ENCODE measurements at regions not wholly inside any gene's neighbourhood (a gene's known extent, or its start where the extent isn't known, plus 50 kb on each side); places are given as distances from the start of the nearest gene placed in this dataset.

DNA sequence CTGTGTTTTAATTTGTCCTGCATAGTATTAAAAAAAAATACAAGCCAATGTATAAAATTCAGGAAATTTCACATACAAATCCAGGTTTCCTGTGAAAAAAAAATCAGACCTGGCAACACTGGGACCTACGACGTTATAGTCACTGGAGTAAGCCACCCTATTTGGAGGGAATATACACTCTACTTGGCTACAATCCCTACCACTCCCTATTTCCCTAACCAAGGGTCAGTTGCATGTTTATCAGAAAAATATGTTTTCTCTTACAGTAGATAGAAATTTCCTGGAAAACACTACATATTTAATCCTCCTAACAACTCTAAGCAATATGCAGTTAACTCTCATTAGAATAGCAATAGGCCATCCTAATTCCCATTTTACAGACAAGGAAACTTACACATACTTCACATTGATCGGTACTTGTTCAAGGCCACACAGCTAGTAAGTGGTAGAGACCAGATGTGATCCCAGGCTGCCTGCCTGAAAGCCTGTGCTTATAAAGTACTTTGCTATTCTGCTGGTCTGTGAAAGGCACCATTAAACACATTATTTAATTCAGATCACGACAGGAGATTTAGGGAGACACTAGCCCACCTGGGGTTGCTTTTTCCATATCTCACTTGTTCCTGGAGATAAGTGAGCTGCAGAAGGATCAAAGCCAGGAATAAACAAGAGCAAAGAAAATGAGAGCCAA lies 70.8 kb downstream of the MFAP3 start:
- H3K4me2 ChIP-seq (replicated peaks; ENCODE audit: low read depth, low read length, poor library complexity, severe bottlenecking) = no peak overlapping the region

DNA sequence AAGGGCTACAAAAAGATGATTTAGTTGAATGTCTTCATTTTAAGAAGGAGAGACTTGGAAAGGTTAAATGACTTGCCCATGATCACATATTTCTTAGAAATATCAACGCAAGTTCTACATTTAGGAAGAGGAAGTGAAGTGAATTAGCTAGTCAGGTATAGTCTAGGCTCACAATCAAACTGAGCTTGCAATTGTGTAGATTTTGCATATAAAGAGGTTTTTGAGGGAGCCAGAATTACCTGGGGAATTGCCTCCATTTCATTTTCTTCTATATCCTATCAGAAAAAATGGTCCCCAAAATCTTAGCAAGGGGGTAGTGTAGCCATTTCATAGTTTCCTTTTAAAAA lies 71.3 kb downstream of the MFAP3 start:
- no peak for DNase-seq
- H3K27ac ChIP-seq (ENCODE audit: low read length in 2 of 2) = no peak overlapping the region
- H2AFZ ChIP-seq (ENCODE audit: insufficient read depth, low read depth, low read length, poor library complexity, severe bottlenecking) = no peak overlapping the region
- peaks cover 44% of the 10 kb centered on the region for H3K27me3 Mint-ChIP-seq
- no peak overlapping the region for H3K4me3 ChIP-seq (ENCODE audit: control extremely low read depth in 1 of 5, extremely low read depth in 1 of 5, insufficient read depth in 1 of 5, low read depth in 2 of 5, low read length in 4 of 5)
- no peaks in the 10 kb centered on the region for H3K36me3 ChIP-seq (replicated peaks in 1 of 2; ENCODE audit: control extremely low read depth in 1 of 2, control insufficient read depth in 1 of 2, extremely low read depth in 1 of 2, insufficient read depth in 2 of 2, low read length in 1 of 2)
- H3K27me3 ChIP-seq (replicated peaks in 1 of 4; ENCODE audit: control extremely low read depth in 1 of 4, control insufficient read depth in 3 of 4, insufficient read depth in 4 of 4, low read length in 3 of 4) = peaks cover 0 to 15% (median under 1%) of the 10 kb centered on the region in 4 experiments
- WGBS (ENCODE audit: insufficient coverage) = no CpG with 5 or more reads among the region's 1 CpG
- H3K4me1 Mint-ChIP-seq = no peaks in the 10 kb centered on the region
- H3K9me3 ChIP-seq (ENCODE audit: control extremely low read depth in 1 of 3, control insufficient read depth in 2 of 3, insufficient read depth in 1 of 3, low read length in 2 of 3) = no peaks in the 10 kb centered on the region
- intact Hi-C loops (cut with micrococcal nuclease) = no loop called here
- H3K27ac Mint-ChIP-seq = no peak overlapping the region
- TF ChIP-seq EZH2 (IDR thresholded peaks at IDR 0.05; ENCODE audit: borderline replicate concordance, insufficient read depth, low read depth, low read length, poor library complexity, severe bottlenecking) = no peak
- TF ChIP-seq, protein P1, sequence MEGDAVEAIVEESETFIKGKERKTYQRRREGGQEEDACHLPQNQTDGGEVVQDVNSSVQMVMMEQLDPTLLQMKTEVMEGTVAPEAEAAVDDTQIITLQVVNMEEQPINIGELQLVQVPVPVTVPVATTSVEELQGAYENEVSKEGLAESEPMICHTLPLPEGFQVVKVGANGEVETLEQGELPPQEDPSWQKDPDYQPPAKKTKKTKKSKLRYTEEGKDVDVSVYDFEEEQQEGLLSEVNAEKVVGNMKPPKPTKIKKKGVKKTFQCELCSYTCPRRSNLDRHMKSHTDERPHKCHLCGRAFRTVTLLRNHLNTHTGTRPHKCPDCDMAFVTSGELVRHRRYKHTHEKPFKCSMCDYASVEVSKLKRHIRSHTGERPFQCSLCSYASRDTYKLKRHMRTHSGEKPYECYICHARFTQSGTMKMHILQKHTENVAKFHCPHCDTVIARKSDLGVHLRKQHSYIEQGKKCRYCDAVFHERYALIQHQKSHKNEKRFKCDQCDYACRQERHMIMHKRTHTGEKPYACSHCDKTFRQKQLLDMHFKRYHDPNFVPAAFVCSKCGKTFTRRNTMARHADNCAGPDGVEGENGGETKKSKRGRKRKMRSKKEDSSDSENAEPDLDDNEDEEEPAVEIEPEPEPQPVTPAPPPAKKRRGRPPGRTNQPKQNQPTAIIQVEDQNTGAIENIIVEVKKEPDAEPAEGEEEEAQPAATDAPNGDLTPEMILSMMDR (IDR thresholded peaks at IDR 0.05) = no peak
- no peaks in the 10 kb centered on the region for H3K9me3 Mint-ChIP-seq (ENCODE audit: insufficient read depth)
- no peak for ATAC-seq (ENCODE audit: low read depth)
- H3K4me3 Mint-ChIP-seq = no peak overlapping the region
- CTCF ChIA-PET = interaction anchor here (1.0 to 1.2 kb wide), 2 partner anchors 15 to 38 kb away, joined by 3 read pairs; no protein-coding TSS in a partner anchor
- no peak overlapping the region for H3K4me2 ChIP-seq (replicated peaks; ENCODE audit: low read depth, low read length, poor library complexity, severe bottlenecking)
- POLR2A ChIA-PET = no interaction called here
- H3K4me1 ChIP-seq (ENCODE audit: control insufficient read depth in 2 of 2, insufficient read depth in 2 of 2, low read length in 2 of 2) = no peaks in the 10 kb centered on the region
- H3K79me2 ChIP-seq (ENCODE audit: control insufficient read depth, insufficient read depth, low read length) = no peaks in the 10 kb centered on the region
- H3K9ac ChIP-seq (ENCODE audit: low read length) = no peak overlapping the region
- H4K20me1 ChIP-seq (ENCODE audit: control insufficient read depth, insufficient read depth, low read length, poor library complexity, severe bottlenecking) = no peaks in the 10 kb centered on the region

More for the DNA sequence above, 70.8 kb downstream of the MFAP3 start:
- Mint-ChIP-seq H3K27ac (no peak overlapping the region), H3K4me1 (no peaks in the 10 kb centered on the region), H3K9me3 (ENCODE audit: insufficient read depth) (no peaks in the 10 kb centered on the region), H3K4me3 (no peak overlapping the region), H3K27me3 (peaks cover 42% of the 10 kb centered on the region)
- no peak for TF ChIP-seq EZH2 (IDR thresholded peaks at IDR 0.05; ENCODE audit: borderline replicate concordance, insufficient read depth, low read depth, low read length, poor library complexity, severe bottlenecking)
- TF ChIP-seq, protein P1 (IDR thresholded peaks at IDR 0.05) = no peak
- H3K9ac ChIP-seq (ENCODE audit: low read length) = no peak overlapping the region
- ChIA-PET CTCF (no interaction called here), POLR2A (no interaction called here)
- intact Hi-C loops (cut with micrococcal nuclease) = no loop called here
- no peaks in the 10 kb centered on the region for H3K79me2 ChIP-seq (ENCODE audit: control insufficient read depth, insufficient read depth, low read length)
- 90% methylated on average over 2 of the region's 4 CpGs for WGBS (ENCODE audit: insufficient coverage)
- no peaks in the 10 kb centered on the region for H3K4me1 ChIP-seq (ENCODE audit: control insufficient read depth in 2 of 2, insufficient read depth in 2 of 2, low read length in 2 of 2)
- H3K36me3 ChIP-seq (replicated peaks in 1 of 2; ENCODE audit: control extremely low read depth in 1 of 2, control insufficient read depth in 1 of 2, extremely low read depth in 1 of 2, insufficient read depth in 2 of 2, low read length in 1 of 2) = no peaks in the 10 kb centered on the region
- no peak overlapping the region for H3K4me3 ChIP-seq (ENCODE audit: control extremely low read depth in 1 of 5, extremely low read depth in 1 of 5, insufficient read depth in 1 of 5, low read depth in 2 of 5, low read length in 4 of 5)
- H3K9me3 ChIP-seq (ENCODE audit: control extremely low read depth in 1 of 3, control insufficient read depth in 2 of 3, insufficient read depth in 1 of 3, low read length in 2 of 3) = no peaks in the 10 kb centered on the region
- ATAC-seq (ENCODE audit: low read depth) (no peak), DNase-seq (no peak)
- no peaks in the 10 kb centered on the region for H4K20me1 ChIP-seq (ENCODE audit: control insufficient read depth, insufficient read depth, low read length, poor library complexity, severe bottlenecking)
- H3K27me3 ChIP-seq (replicated peaks in 1 of 4; ENCODE audit: control extremely low read depth in 1 of 4, control insufficient read depth in 3 of 4, insufficient read depth in 4 of 4, low read length in 3 of 4) = peaks cover 0 to 13% (median 1%) of the 10 kb centered on the region in 4 experiments
- H2AFZ ChIP-seq (ENCODE audit: insufficient read depth, low read depth, low read length, poor library complexity, severe bottlenecking) = no peak overlapping the region
- no peak overlapping the region for H3K27ac ChIP-seq (ENCODE audit: low read length in 2 of 2)

All from B cell (primary cell).